ENCODE measurements at regions not wholly inside any gene's neighbourhood (a gene's known extent, or its start where the extent isn't known, plus 50 kb on each side); places are given as distances from the start of the nearest gene placed in this dataset.

DNA sequence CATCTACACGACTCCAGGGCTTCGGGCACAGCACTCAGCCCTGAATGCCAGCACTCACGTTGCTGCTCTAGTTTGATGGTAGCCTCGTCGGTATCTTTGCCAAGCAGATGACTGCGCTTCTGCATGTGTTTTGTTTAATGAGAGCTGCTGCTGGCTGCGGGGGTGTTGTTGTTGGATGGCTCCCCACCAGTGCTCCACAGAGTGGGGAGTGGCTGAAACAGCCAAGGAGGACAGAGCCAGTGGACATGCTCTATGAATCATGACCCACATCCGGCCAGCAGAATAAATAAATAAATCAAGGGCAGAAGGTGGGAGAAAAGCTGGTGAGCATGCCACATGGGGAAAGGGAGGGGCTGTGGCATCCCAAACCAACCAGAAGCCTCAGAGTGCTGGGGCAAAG, 131.2 kb upstream of the SOX11 start:
- no peak overlapping the region for H3K9ac ChIP-seq (ENCODE audit: low read length in 2 of 2)
- peaks cover 5% of the 10 kb centered on the region for H3K4me1 ChIP-seq (ENCODE audit: control insufficient read depth, insufficient read depth, low read length)
- no peaks in the 10 kb centered on the region for H3K36me3 ChIP-seq (ENCODE audit: control insufficient read depth in 2 of 2, insufficient read depth in 2 of 2, low read length in 2 of 2)
- no peaks in the 10 kb centered on the region for H3K27me3 ChIP-seq (ENCODE audit: control insufficient read depth in 1 of 2, insufficient read depth in 2 of 2, low read length in 2 of 2)
- H3K4me3 ChIP-seq (ENCODE audit: low read length in 2 of 2) = no peak overlapping the region
- no peaks in the 10 kb centered on the region for H3K9me3 ChIP-seq (ENCODE audit: control insufficient read depth in 2 of 2, low read length in 2 of 2)
- no peak overlapping the region for H3K27ac ChIP-seq (ENCODE audit: low read length)

DNA sequence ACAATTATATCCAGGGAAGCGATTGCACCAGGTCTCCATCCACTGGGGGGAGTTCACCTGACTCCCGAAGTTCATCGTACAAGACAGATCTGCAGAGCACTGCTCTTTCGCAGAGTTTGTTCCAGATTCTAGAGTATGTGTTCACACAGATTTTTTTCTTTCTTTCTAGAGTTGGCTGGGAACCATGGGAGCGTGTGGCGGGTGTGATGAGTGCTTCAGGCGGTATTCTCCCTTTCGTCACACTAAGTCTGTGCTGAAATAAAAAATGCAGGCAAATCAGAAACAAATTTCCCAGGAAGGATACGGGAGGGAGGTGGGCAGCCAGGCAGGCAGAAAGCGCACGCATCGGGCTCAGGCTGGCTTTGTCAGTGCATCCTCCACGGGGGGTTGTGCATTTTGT, 129.8 kb upstream of the SOX11 start:
- H3K9ac ChIP-seq (ENCODE audit: low read length in 2 of 2) = no peak overlapping the region
- no peaks in the 10 kb centered on the region for H3K27me3 ChIP-seq (ENCODE audit: control insufficient read depth in 1 of 2, insufficient read depth in 2 of 2, low read length in 2 of 2)
- H3K4me1 ChIP-seq (ENCODE audit: control insufficient read depth, insufficient read depth, low read length) = peaks cover 5% of the 10 kb centered on the region
- H3K27ac ChIP-seq (ENCODE audit: low read length) = no peak overlapping the region
- no peaks in the 10 kb centered on the region for H3K36me3 ChIP-seq (ENCODE audit: control insufficient read depth in 2 of 2, insufficient read depth in 2 of 2, low read length in 2 of 2)
- no peak overlapping the region for H3K4me3 ChIP-seq (ENCODE audit: low read length in 2 of 2)
- no peaks in the 10 kb centered on the region for H3K9me3 ChIP-seq (ENCODE audit: control insufficient read depth in 2 of 2, low read length in 2 of 2)

DNA sequence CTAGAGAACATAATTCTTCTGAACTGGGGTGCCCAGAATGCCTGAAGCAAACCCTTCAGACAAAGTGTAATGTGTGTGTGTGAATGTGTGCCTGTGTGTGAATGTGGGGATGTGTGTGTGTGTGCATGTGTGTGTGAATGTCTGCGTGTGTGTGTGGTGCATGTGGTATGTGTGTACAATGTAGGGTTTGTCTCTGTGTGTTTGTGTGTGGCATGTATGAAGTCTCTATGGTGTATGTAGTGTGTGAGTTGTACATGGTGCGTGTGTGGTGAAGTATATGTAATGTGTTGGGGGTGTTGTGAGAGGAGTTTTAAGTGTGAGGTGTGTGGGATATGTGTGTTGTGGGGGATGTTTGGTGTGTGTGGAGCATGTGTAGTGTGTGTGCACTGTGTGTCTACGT, 129.3 kb upstream of the SOX11 start:
- Histone ChIP-seq H3K4me1 (ENCODE audit: control insufficient read depth, insufficient read depth, low read length) (peaks cover 5% of the 10 kb centered on the region), H3K27me3 (ENCODE audit: control insufficient read depth in 1 of 2, insufficient read depth in 2 of 2, low read length in 2 of 2) (no peaks in the 10 kb centered on the region), H3K9ac (ENCODE audit: low read length in 2 of 2) (no peak overlapping the region), H3K9me3 (ENCODE audit: control insufficient read depth in 2 of 2, low read length in 2 of 2) (no peaks in the 10 kb centered on the region), H3K4me3 (ENCODE audit: low read length in 2 of 2) (no peak overlapping the region), H3K36me3 (ENCODE audit: control insufficient read depth in 2 of 2, insufficient read depth in 2 of 2, low read length in 2 of 2) (no peaks in the 10 kb centered on the region), H3K27ac (ENCODE audit: low read length) (no peak overlapping the region)

DNA sequence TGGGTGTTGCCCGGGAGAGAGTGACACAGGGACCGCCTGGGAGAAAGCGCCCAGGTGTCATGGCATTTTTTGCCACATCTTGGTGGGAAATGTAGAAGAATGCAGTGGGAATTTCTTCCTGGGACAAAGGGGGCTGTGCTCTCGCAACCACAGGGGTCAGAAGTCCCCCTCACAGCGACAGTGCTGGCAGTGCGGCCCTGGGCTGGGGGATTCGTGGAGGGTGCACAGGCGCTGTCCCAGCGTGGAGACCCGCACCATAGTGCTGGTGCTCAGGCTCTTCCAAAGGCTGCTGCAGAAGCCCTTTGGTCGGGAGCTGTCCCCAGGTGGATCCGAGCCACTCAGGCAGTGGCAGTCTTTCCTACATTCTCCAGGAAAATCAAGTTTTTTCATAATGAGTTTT, 128.8 kb upstream of the SOX11 start:
- Histone ChIP-seq H3K27me3 (ENCODE audit: control insufficient read depth in 1 of 2, insufficient read depth in 2 of 2, low read length in 2 of 2) (no peaks in the 10 kb centered on the region), H3K36me3 (ENCODE audit: control insufficient read depth in 2 of 2, insufficient read depth in 2 of 2, low read length in 2 of 2) (no peaks in the 10 kb centered on the region), H3K4me1 (ENCODE audit: control insufficient read depth, insufficient read depth, low read length) (peaks cover 5% of the 10 kb centered on the region), H3K27ac (ENCODE audit: low read length) (no peak overlapping the region), H3K9me3 (ENCODE audit: control insufficient read depth in 2 of 2, low read length in 2 of 2) (no peaks in the 10 kb centered on the region), H3K4me3 (ENCODE audit: low read length in 2 of 2) (no peak overlapping the region), H3K9ac (ENCODE audit: low read length in 2 of 2) (no peak overlapping the region)

DNA sequence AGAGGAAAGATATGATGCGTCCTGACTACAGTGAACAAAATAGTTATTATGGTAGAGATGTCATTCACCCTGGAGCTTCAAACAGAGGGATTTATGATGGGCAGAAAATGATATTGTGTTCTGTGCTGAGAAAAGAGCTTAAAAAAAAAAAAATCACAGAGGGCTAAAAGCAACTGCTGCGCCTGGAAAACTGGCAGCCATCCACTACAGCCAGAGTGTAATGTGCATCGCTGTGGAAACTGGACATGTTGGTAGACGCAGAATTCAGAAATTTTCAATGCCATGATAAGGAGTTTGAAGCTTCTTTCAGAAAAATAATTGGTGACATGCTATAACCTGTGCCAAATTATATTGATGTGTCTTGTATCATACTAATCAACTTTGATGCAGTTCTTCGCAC, 122.9 kb upstream of the SOX11 start:
- Histone ChIP-seq H3K4me3 (ENCODE audit: low read length in 2 of 2) (no peak overlapping the region), H3K27me3 (ENCODE audit: control insufficient read depth in 1 of 2, insufficient read depth in 2 of 2, low read length in 2 of 2) (no peaks in the 10 kb centered on the region), H3K27ac (ENCODE audit: low read length) (no peak overlapping the region), H3K36me3 (ENCODE audit: control insufficient read depth in 2 of 2, insufficient read depth in 2 of 2, low read length in 2 of 2) (no peaks in the 10 kb centered on the region), H3K9me3 (ENCODE audit: control insufficient read depth in 2 of 2, low read length in 2 of 2) (no peaks in the 10 kb centered on the region), H3K9ac (ENCODE audit: low read length in 2 of 2) (no peak overlapping the region), H3K4me1 (ENCODE audit: control insufficient read depth, insufficient read depth, low read length) (no peaks in the 10 kb centered on the region)

DNA sequence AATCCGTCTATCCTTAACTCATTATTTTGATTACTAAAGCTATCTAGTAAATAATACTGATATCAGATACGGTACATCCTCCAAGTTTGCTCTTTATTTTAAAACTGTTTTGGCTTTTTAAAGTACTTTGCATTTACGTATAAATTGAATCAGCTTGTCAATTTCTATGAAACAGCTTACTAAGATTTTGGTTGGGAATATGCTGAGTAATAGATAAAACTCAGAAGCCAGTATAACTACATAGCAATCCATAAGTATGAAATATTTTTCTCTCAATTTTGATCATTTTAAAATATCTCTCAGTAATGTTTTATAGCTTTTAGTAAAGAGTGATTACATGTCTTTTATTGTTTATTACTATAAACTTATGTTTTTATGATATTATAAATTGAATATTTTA, 116.2 kb upstream of the SOX11 start:
- Histone ChIP-seq H3K9me3 (ENCODE audit: control insufficient read depth in 2 of 2, low read length in 2 of 2) (no peaks in the 10 kb centered on the region), H3K4me3 (ENCODE audit: low read length in 2 of 2) (no peak overlapping the region), H3K4me1 (ENCODE audit: control insufficient read depth, insufficient read depth, low read length) (no peaks in the 10 kb centered on the region), H3K27me3 (ENCODE audit: control insufficient read depth in 1 of 2, insufficient read depth in 2 of 2, low read length in 2 of 2) (no peaks in the 10 kb centered on the region), H3K9ac (ENCODE audit: low read length in 2 of 2) (no peak overlapping the region), H3K27ac (ENCODE audit: low read length) (no peak overlapping the region), H3K36me3 (ENCODE audit: control insufficient read depth in 2 of 2, insufficient read depth in 2 of 2, low read length in 2 of 2) (no peaks in the 10 kb centered on the region)

DNA sequence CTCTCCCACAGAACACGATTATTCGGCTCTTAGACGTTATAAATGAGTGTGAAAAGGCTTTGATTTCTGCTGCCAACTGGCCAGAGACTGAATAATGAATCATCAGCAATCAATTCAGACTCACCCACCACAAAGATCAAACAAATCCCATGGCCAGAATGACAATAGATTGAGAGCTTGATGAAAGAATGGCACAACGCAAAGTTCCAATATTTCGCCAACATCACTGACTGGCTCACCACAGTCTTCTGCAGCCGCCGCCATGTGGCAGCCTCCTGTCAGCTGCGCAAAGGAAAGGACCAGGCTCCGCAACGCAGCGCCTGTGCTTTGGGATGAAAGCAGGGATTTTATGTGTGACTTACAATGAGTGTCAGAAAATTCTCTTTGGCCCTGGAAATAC, 104.4 kb upstream of the SOX11 start:
- no peaks in the 10 kb centered on the region for H3K36me3 ChIP-seq (ENCODE audit: control insufficient read depth in 2 of 2, insufficient read depth in 2 of 2, low read length in 2 of 2)
- peaks cover 0 to 5% of the 10 kb centered on the region in 2 donors for H3K9me3 ChIP-seq (ENCODE audit: control insufficient read depth in 2 of 2, low read length in 2 of 2)
- no peak overlapping the region for H3K4me3 ChIP-seq (ENCODE audit: low read length in 2 of 2)
- no peak overlapping the region for H3K27ac ChIP-seq (ENCODE audit: low read length)
- H3K4me1 ChIP-seq (ENCODE audit: control insufficient read depth, insufficient read depth, low read length) = no peaks in the 10 kb centered on the region
- H3K27me3 ChIP-seq (ENCODE audit: control insufficient read depth in 1 of 2, insufficient read depth in 2 of 2, low read length in 2 of 2) = peaks cover 0 to 2% of the 10 kb centered on the region in 2 donors
- no peak overlapping the region for H3K9ac ChIP-seq (ENCODE audit: low read length in 2 of 2)

DNA sequence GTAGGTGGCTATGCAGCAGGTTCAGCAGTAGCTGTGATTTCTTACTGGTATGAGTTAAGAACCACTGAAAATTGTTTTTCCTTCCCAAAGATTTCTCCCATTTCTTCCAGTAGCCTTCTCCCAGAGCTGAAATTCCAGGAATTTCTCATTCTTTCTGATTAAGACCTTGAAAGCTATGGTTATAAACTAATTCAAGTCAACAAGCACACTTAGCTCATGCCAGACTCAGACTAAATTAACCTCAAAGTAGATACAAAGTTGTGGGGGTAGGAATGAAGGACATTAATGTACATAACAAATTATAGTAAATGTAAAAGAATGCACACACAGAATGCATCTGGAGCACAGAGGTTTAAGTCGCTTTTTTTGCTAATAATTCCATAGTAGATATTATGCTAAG, 103.6 kb upstream of the SOX11 start:
- Histone ChIP-seq H3K4me3 (ENCODE audit: low read length in 2 of 2) (no peak overlapping the region), H3K9ac (ENCODE audit: low read length in 2 of 2) (no peak overlapping the region), H3K4me1 (ENCODE audit: control insufficient read depth, insufficient read depth, low read length) (no peaks in the 10 kb centered on the region), H3K27ac (ENCODE audit: low read length) (no peak overlapping the region), H3K9me3 (ENCODE audit: control insufficient read depth in 2 of 2, low read length in 2 of 2) (peaks cover 0 to 5% of the 10 kb centered on the region in 2 donors), H3K36me3 (ENCODE audit: control insufficient read depth in 2 of 2, insufficient read depth in 2 of 2, low read length in 2 of 2) (no peaks in the 10 kb centered on the region), H3K27me3 (ENCODE audit: control insufficient read depth in 1 of 2, insufficient read depth in 2 of 2, low read length in 2 of 2) (peaks cover 0 to 2% of the 10 kb centered on the region in 2 donors)

DNA sequence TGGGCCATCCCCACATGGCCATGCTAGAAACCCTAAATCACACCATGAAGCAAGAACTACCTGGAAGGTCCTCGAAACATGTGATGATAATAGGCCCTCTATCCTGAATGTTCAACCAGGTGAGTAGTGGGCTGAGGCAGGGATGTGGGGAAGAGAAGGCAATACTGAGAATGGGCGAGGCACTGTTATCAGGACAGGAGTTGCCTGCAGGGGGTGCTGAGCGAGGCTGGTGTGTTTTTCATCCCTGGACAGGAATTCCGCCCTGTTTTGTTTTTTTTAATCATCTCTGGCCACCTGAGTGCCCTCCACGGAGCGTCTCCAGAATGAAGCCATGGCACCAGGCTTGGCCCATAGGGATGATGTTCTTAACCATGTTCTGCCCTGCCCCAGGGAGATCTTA, 103.0 kb upstream of the SOX11 start:
- H3K27ac ChIP-seq (ENCODE audit: low read length) = no peak overlapping the region
- H3K27me3 ChIP-seq (ENCODE audit: control insufficient read depth in 1 of 2, insufficient read depth in 2 of 2, low read length in 2 of 2) = peaks cover 0 to 2% of the 10 kb centered on the region in 2 donors
- peaks cover 0 to 3% of the 10 kb centered on the region in 2 donors for H3K9me3 ChIP-seq (ENCODE audit: control insufficient read depth in 2 of 2, low read length in 2 of 2)
- no peaks in the 10 kb centered on the region for H3K36me3 ChIP-seq (ENCODE audit: control insufficient read depth in 2 of 2, insufficient read depth in 2 of 2, low read length in 2 of 2)
- no peak overlapping the region for H3K9ac ChIP-seq (ENCODE audit: low read length in 2 of 2)
- no peak overlapping the region for H3K4me3 ChIP-seq (ENCODE audit: low read length in 2 of 2)
- no peaks in the 10 kb centered on the region for H3K4me1 ChIP-seq (ENCODE audit: control insufficient read depth, insufficient read depth, low read length)

DNA sequence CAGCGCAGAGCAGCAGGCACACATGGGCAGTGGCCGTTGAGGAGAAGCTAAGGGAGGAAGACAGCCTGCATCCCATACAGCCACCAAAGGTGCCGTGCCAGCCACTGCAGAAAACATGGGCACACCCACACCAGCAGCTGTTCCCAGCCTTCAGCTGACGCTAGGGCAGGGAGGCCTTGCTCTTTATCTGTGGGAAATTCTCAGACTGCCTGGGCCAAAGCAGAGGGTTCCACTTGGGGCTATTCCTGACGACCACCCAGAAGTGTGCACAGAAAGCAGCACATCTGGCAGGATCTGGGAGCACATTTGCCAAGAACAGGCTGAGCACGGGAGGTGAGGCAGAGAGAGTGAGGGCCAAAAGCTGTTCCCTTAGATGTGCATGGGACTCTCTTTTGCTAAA, 101.3 kb upstream of the SOX11 start:
- no peaks in the 10 kb centered on the region for H3K4me1 ChIP-seq (ENCODE audit: control insufficient read depth, insufficient read depth, low read length)
- no peaks in the 10 kb centered on the region for H3K36me3 ChIP-seq (ENCODE audit: control insufficient read depth in 2 of 2, insufficient read depth in 2 of 2, low read length in 2 of 2)
- no peak overlapping the region for H3K9ac ChIP-seq (ENCODE audit: low read length in 2 of 2)
- peaks cover 0 to 3% of the 10 kb centered on the region in 2 donors for H3K9me3 ChIP-seq (ENCODE audit: control insufficient read depth in 2 of 2, low read length in 2 of 2)
- no peak overlapping the region for H3K4me3 ChIP-seq (ENCODE audit: low read length in 2 of 2)
- no peak overlapping the region for H3K27ac ChIP-seq (ENCODE audit: low read length)
- H3K27me3 ChIP-seq (ENCODE audit: control insufficient read depth in 1 of 2, insufficient read depth in 2 of 2, low read length in 2 of 2) = peaks cover 0 to 2% of the 10 kb centered on the region in 2 donors

DNA sequence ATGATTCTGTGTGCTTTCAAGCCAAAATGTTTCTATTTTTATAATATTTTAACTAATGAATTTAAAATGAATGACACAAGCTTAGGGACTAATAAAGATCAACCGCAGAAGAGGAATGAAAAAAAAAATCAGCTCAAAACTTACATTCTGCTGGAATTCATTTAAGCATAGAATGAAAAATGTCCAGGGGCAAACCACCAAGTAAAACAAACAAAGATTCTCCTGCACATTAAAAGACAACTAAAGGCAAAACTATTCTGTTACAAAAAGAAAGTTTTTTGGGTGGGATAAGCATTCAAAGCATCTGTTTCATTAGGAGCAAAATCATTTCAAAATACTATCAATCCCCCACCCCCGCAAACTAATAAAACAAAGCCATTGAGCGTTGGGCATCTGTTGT, 99.3 kb upstream of the SOX11 start:
- no peaks in the 10 kb centered on the region for H3K4me1 ChIP-seq (ENCODE audit: control insufficient read depth, insufficient read depth, low read length)
- H3K4me3 ChIP-seq (ENCODE audit: low read length in 2 of 2) = no peak overlapping the region
- H3K9me3 ChIP-seq (ENCODE audit: control insufficient read depth in 2 of 2, low read length in 2 of 2) = no peaks in the 10 kb centered on the region
- H3K27ac ChIP-seq (ENCODE audit: low read length) = no peak overlapping the region
- H3K27me3 ChIP-seq (ENCODE audit: control insufficient read depth in 1 of 2, insufficient read depth in 2 of 2, low read length in 2 of 2) = peaks cover 0 to 2% of the 10 kb centered on the region in 2 donors
- H3K9ac ChIP-seq (ENCODE audit: low read length in 2 of 2) = no peak overlapping the region
- no peaks in the 10 kb centered on the region for H3K36me3 ChIP-seq (ENCODE audit: control insufficient read depth in 2 of 2, insufficient read depth in 2 of 2, low read length in 2 of 2)
